GM19395 (cell line): ENCODE measurements at regions not wholly inside any gene's neighbourhood (a gene's known extent, or its start where the extent isn't known, plus 50 kb on each side); places are given as distances from the start of the nearest gene placed in this dataset.
"Not testable (repeated sequence)": the region's sequence is repeated elsewhere in the genome, so short reads cannot be mapped to it uniquely, and the experiment has no call there.

Source experiments
- ATAC-seq: cut with Tn5 transposase; IDR thresholded peaks from one replicate; pipeline ENCODE4 v1.9.1; 2021; ENCODE audit warnings: mild to moderate bottlenecking, moderate library complexity; ENCODE audit not compliant: unreplicated experiment

- no peak for ATAC-seq
These were observed 810.5 kb downstream of the DNAH5 start for GRCh38 chr5:13133951-13134350.

GRCh38 chr5:13115476-13115875 is 829.0 kb downstream of the DNAH5 start:
- no peak for ATAC-seq

GRCh38 chr5:13108265-13108664 is 836.2 kb downstream of the DNAH5 start:
- no peak for ATAC-seq

GRCh38 chr5:13107537-13107936 is 837.0 kb downstream of the DNAH5 start:
- no peak for ATAC-seq

GRCh38 chr5:13081116-13081515 is 863.4 kb downstream of the DNAH5 start:
- ATAC-seq: no peak

GRCh38 chr5:13072936-13073335 is 871.6 kb downstream of the DNAH5 start:
- not testable (repeated sequence) for ATAC-seq

- ATAC-seq: no peak
These were observed 881.4 kb downstream of the DNAH5 start for GRCh38 chr5:13063088-13063487.

- ATAC-seq: no peak
These were observed 898.5 kb downstream of the DNAH5 start for GRCh38 chr5:13045897-13046551.

GRCh38 chr5:13034061-13034460 is 910.4 kb downstream of the DNAH5 start:
- ATAC-seq: no peak

GRCh38 chr5:13029211-13029610 is 915.3 kb downstream of the DNAH5 start:
- ATAC-seq: no peak

- no peak for ATAC-seq
These were observed 916.6 kb downstream of the DNAH5 start for GRCh38 chr5:13027874-13028273.

- no peak for ATAC-seq
These were observed 924.8 kb downstream of the DNAH5 start for GRCh38 chr5:13019729-13020128.

GRCh38 chr5:13003457-13003856 is 941.0 kb downstream of the DNAH5 start:
- no peak for ATAC-seq

GRCh38 chr5:12999667-13000066 is 944.8 kb downstream of the DNAH5 start:
- ATAC-seq: no peak

- ATAC-seq: no peak
These were observed 959.3 kb downstream of the DNAH5 start for GRCh38 chr5:12985142-12985541.

- ATAC-seq: no peak
These were observed 969.6 kb downstream of the DNAH5 start for GRCh38 chr5:12974856-12975255.

GRCh38 chr5:12965804-12966203 is 978.7 kb downstream of the DNAH5 start:
- ATAC-seq: no peak

GRCh38 chr5:12959713-12960112 is 984.8 kb downstream of the DNAH5 start:
- no peak for ATAC-seq

GRCh38 chr5:12952409-12952808 is 992.1 kb downstream of the DNAH5 start:
- ATAC-seq: no peak

- no peak for ATAC-seq
These were observed 992.6 kb downstream of the DNAH5 start for GRCh38 chr5:12951846-12952245.

GRCh38 chr5:12947379-12947778 is 997.1 kb downstream of the DNAH5 start:
- ATAC-seq: no peak

GRCh38 chr5:12945477-12945876 is 999.0 kb downstream of the DNAH5 start:
- ATAC-seq: not testable (repeated sequence)

- no peak for ATAC-seq
These were observed 1008.3 kb downstream of the DNAH5 start for GRCh38 chr5:12936221-12936620.
